Keratinocyte (primary cell): ENCODE measurements at regions not wholly inside any gene's neighbourhood (a gene's known extent, or its start where the extent isn't known, plus 50 kb on each side); places are given as distances from the start of the nearest gene placed in this dataset.

Experiments
- DNase-seq: peaks from one replicate; pipeline ENCODE4 v3.0.0-alpha.2; 2011; ENCODE audit warnings: low read depth, missing footprints, low spot score
- FAIRE-seq: peaks from 2 replicates; lab custom pipeline; 2011; peaks lifted over from hg19 to GRCh38; lab: Jason Lieb, UNC
- H2AFZ ChIP-seq: 2 replicates; pipeline ENCODE4 v1.6.0; 2012; ENCODE audit warnings: low read length, control low read depth, inconsistent platforms; ENCODE audit not compliant: control insufficient read depth
- H3K27ac ChIP-seq: 2 replicates; pipeline ENCODE4 v1.5.1; 2011; ENCODE audit warnings: low read length; ENCODE audit not compliant: control insufficient read depth, insufficient read depth
- H3K27me3 ChIP-seq: 3 replicates; pipeline ENCODE4 v1.6.0; 2011; ENCODE audit warnings: low read length; ENCODE audit not compliant: control insufficient read depth, insufficient read depth; ENCODE audit errors: extremely low read depth
- H3K36me3 ChIP-seq, 2 experiments: 2 replicates in 1 of 2; 3 replicates in 1 of 2; pipeline ENCODE4 v1.5.1; 2011; ENCODE audit warnings: low read length in 2 of 2, mild to moderate bottlenecking in 1 of 2; ENCODE audit not compliant: control insufficient read depth in 2 of 2, insufficient read depth in 2 of 2; ENCODE audit errors: extremely low read depth in 1 of 2
- H3K4me1 ChIP-seq: 3 replicates; pipeline ENCODE4 v1.5.1; 2011; ENCODE audit warnings: low read length; ENCODE audit not compliant: control insufficient read depth, insufficient read depth; ENCODE audit errors: extremely low read depth
- H3K4me2 ChIP-seq: 3 replicates; pipeline ENCODE4 v1.6.0; 2011; ENCODE audit warnings: low read depth, low read length; ENCODE audit not compliant: control insufficient read depth, insufficient read depth; ENCODE audit errors: extremely low read depth
- H3K4me3 ChIP-seq, 3 experiments: fragments of 200-600 bp in 1 of 3; sonication (generic) in 1 of 3; 2 replicates in 2 of 3; 3 replicates in 1 of 3; pipeline ENCODE4 v1.5.1; 2011 to 2016; ENCODE audit warnings: low read length in 3 of 3, mild to moderate bottlenecking in 3 of 3, control low read depth in 2 of 3, inconsistent platforms in 1 of 3, low read depth in 1 of 3, mixed read lengths in 1 of 3, mixed run types in 1 of 3, moderate library complexity in 1 of 3; ENCODE audit not compliant: control insufficient read depth in 2 of 3, insufficient read depth in 2 of 3; ENCODE audit errors: extremely low read depth in 1 of 3
- H3K79me2 ChIP-seq: 2 replicates; pipeline ENCODE4 v1.6.0; 2012; ENCODE audit warnings: low read length; ENCODE audit not compliant: control insufficient read depth, insufficient read depth
- H3K9ac ChIP-seq: 3 replicates; pipeline ENCODE4 v1.6.0; 2011; ENCODE audit warnings: low read length; ENCODE audit not compliant: control insufficient read depth, insufficient read depth; ENCODE audit errors: extremely low read depth
- H3K9me1 ChIP-seq: 3 replicates; pipeline ENCODE4 v1.6.0; 2011; ENCODE audit warnings: low read length; ENCODE audit not compliant: control insufficient read depth, insufficient read depth; ENCODE audit errors: extremely low read depth
- H3K9me3 ChIP-seq: 2 replicates; pipeline ENCODE4 v1.5.1; 2012; ENCODE audit warnings: low read depth, low read length; ENCODE audit not compliant: control insufficient read depth
- H4K20me1 ChIP-seq: 3 replicates; pipeline ENCODE4 v1.6.0; 2011; ENCODE audit warnings: low read length; ENCODE audit not compliant: control insufficient read depth, insufficient read depth; ENCODE audit errors: extremely low read depth
- CTCF ChIP-seq, 3 experiments: IDR thresholded peaks in 1 of 3; conservative IDR thresholded peaks in 1 of 3; optimal IDR thresholded peaks in 1 of 3; 2 replicates in 2 of 3; 3 replicates in 1 of 3; pipeline versions ENCODE3 to v1.5.1; 2011; ENCODE audit warnings: low read length in 3 of 3, mild to moderate bottlenecking in 3 of 3, moderate library complexity in 2 of 3, control low read depth in 1 of 3, inconsistent platforms in 1 of 3; ENCODE audit not compliant: insufficient read depth in 2 of 3; ENCODE audit errors: extremely low read depth in 1 of 3
- EZH2 ChIP-seq: IDR thresholded peaks from one replicate; pipeline ENCODE4 v1.6.1; 2012; ENCODE audit warnings: inconsistent platforms, mild to moderate bottlenecking, low read length, moderate library complexity
- dilution Hi-C: fragments of 300-500 bp; cut with MboI; formaldehyde crosslinking; loops from one replicate; pipeline ENCODE4 v1.7.0; 2020; ENCODE audit warnings: low sequenced_read_pairs; ENCODE audit not compliant: extremely low pct_ligation_motif_present

GRCh38 chr12:65535946-65536345 lies 257.5 kb downstream of the MSRB3 start:
- TF ChIP-seq EZH2 (no peak), CTCF (optimal IDR thresholded peaks at IDR 0.05 in 1 of 3, IDR thresholded peaks at IDR 0.05 in 1 of 3, conservative IDR thresholded peaks at IDR 0.05 in 1 of 3; ENCODE audit: extremely low read depth in 1 of 3, insufficient read depth in 2 of 3, low read length in 3 of 3) (no peak)
- Histone ChIP-seq H3K9me1 (no peaks in the 10 kb centered on the region), H3K4me3 (no peak overlapping the region), H3K9me3 (peaks cover 2% of the 10 kb centered on the region), H3K27ac (peak overlapping the region; percentile 91), H3K79me2 (no peaks in the 10 kb centered on the region), H3K4me1 (peaks cover 52% of the 10 kb centered on the region), H3K36me3 (no peaks in the 10 kb centered on the region), H3K4me2 (peak overlapping the region; percentile 54), H2AFZ (no peak overlapping the region), H3K9ac (peak overlapping the region; percentile 10), H4K20me1 (no peaks in the 10 kb centered on the region), H3K27me3 (no peaks in the 10 kb centered on the region)
- DNase-seq = no peak
- FAIRE-seq = no peak
- dilution Hi-C loops = no loop called here

DNA sequence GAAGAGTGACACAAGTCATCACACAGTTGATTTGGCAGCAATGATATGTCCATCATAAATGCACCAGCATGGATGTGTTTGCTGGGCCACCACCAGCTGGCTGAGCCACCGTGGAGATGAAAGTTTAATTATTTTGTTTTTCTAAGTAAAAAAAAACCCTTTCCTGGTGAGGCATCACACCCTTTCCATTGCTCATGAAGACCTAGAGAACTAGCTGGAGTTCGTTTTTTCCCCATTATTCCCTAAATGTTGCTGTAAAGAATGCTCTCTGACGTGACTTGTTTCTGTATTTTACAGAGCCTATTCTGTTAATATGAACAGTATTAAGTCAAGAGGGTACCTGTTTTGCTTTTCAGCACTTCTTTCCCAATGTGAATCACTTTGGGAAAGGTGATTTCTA lies 257.9 kb downstream of the MSRB3 start:
- Histone ChIP-seq H3K9me1 (no peaks in the 10 kb centered on the region), H3K9ac (peak overlapping the region; percentile 10), H3K27ac (peak overlapping the region; percentile 91), H3K36me3 (no peaks in the 10 kb centered on the region), H2AFZ (no peak overlapping the region), H4K20me1 (no peaks in the 10 kb centered on the region), H3K9me3 (peaks cover 2% of the 10 kb centered on the region), H3K4me2 (peak overlapping the region; percentile 54), H3K27me3 (no peaks in the 10 kb centered on the region), H3K4me3 (no peak overlapping the region), H3K79me2 (no peaks in the 10 kb centered on the region), H3K4me1 (peaks cover 52% of the 10 kb centered on the region)
- TF ChIP-seq CTCF (optimal IDR thresholded peaks at IDR 0.05 in 1 of 3, IDR thresholded peaks at IDR 0.05 in 1 of 3, conservative IDR thresholded peaks at IDR 0.05 in 1 of 3; ENCODE audit: extremely low read depth in 1 of 3, insufficient read depth in 2 of 3, low read length in 3 of 3) (no peak), EZH2 (no peak)
- DNase-seq (no peak), FAIRE-seq (no peak)
- dilution Hi-C loops = no loop called here
